Neural progenitor cell (in vitro differentiated cells): ENCODE measurements at regions not wholly inside any gene's neighbourhood (a gene's known extent, or its start where the extent isn't known, plus 50 kb on each side); places are given as distances from the start of the nearest gene placed in this dataset.

ENCODE experiments used
- DNase-seq: peaks from one replicate; pipeline ENCODE4 v3.0.0-alpha.2; 2016; ENCODE audit warnings: low spot score
- H2AFZ ChIP-seq: fragments of 200-600 bp; sonication (generic); replicated peaks from 2 replicates; pipeline ENCODE4 v1.6.1; 2016; ENCODE audit warnings: antibody characterized with exemption
- H3F3A ChIP-seq: fragments of 200-600 bp; sonication (generic); 2 replicates; pipeline ENCODE4 v1.6.1; 2016; ENCODE audit warnings: antibody characterized with exemption, low read depth
- H3K27ac ChIP-seq: fragments of 200-600 bp; sonication (generic); 2 replicates; pipeline ENCODE4 v1.5.1; 2016; ENCODE audit warnings: mild to moderate bottlenecking
- H3K27me3 ChIP-seq: fragments of 200-600 bp; sonication (generic); 2 replicates; pipeline ENCODE4 v1.6.1; 2016; ENCODE audit warnings: mild to moderate bottlenecking, moderate library complexity
- H3K36me3 ChIP-seq: fragments of 200-600 bp; sonication (generic); 2 replicates; pipeline ENCODE4 v1.5.1; 2016
- H3K4me1 ChIP-seq: fragments of 200-600 bp; sonication (generic); 2 replicates; pipeline ENCODE4 v1.6.1; 2016; ENCODE audit warnings: mixed run types
- H3K4me2 ChIP-seq: fragments of 200-600 bp; sonication (generic); 2 replicates; pipeline ENCODE4 v1.6.1; 2016
- H3K4me3 ChIP-seq: fragments of 200-600 bp; sonication (generic); 2 replicates; pipeline ENCODE4 v1.5.1; 2016
- H3K79me2 ChIP-seq: fragments of 200-600 bp; sonication (generic); 2 replicates; pipeline ENCODE4 v1.6.1; 2016; ENCODE audit warnings: low read depth
- H3K9ac ChIP-seq: fragments of 200-600 bp; sonication (generic); 2 replicates; pipeline ENCODE4 v1.6.1; 2016
- H3K9me3 ChIP-seq: fragments of 200-600 bp; sonication (generic); 2 replicates; pipeline ENCODE4 v1.5.1; 2016; ENCODE audit warnings: low read depth
- H4K20me1 ChIP-seq: fragments of 200-600 bp; sonication (generic); 2 replicates; pipeline ENCODE4 v1.6.1; 2016; ENCODE audit warnings: low read depth
- H3K27ac Mint-ChIP-seq: 3 replicates; pipeline ENCODE4 v1.8.0; 2021; ENCODE audit warnings: mixed read lengths
- H3K27me3 Mint-ChIP-seq: 2 replicates; pipeline ENCODE4 v1.8.0; 2022; ENCODE audit warnings: low read depth, mild to moderate bottlenecking, inconsistent platforms, moderate library complexity, mixed read lengths; ENCODE audit not compliant: insufficient read depth
- H3K36me3 Mint-ChIP-seq: 3 replicates; pipeline ENCODE4 v1.8.0; 2021; ENCODE audit warnings: mixed read lengths
- H3K4me1 Mint-ChIP-seq: 3 replicates; pipeline ENCODE4 v1.8.0; 2021; ENCODE audit warnings: mixed read lengths
- H3K4me3 Mint-ChIP-seq: 3 replicates; pipeline ENCODE4 v1.8.0; 2021; ENCODE audit warnings: mild to moderate bottlenecking, moderate library complexity, mixed read lengths
- H3K9me3 Mint-ChIP-seq: 3 replicates; pipeline ENCODE4 v1.8.0; 2020; ENCODE audit warnings: mixed read lengths
- EZH2 ChIP-seq: fragments of 200-600 bp; sonication (generic); IDR thresholded peaks from 2 replicates; pipeline ENCODE4 v1.6.1; 2017; ENCODE audit warnings: antibody characterized with exemption, mild to moderate bottlenecking, moderate library complexity
- EZH2phosphoT487 ChIP-seq: fragments of 200-600 bp; sonication (generic); IDR thresholded peaks from 2 replicates; pipeline ENCODE4 v1.6.1; 2017; ENCODE audit warnings: antibody characterized with exemption
- TF ChIP-seq, protein P1 (sequence below): fragments of 200-600 bp; sonication (generic); IDR thresholded peaks from 2 replicates; pipeline ENCODE4 v1.5.1; 2017; ENCODE audit warnings: antibody characterized with exemption, mild to moderate bottlenecking

- H3K4me2 ChIP-seq = no peak overlapping the region
- H3K36me3 ChIP-seq = no peaks in the 10 kb centered on the region
- no peak overlapping the region for H3K27ac Mint-ChIP-seq
- no peak for DNase-seq
- H2AFZ ChIP-seq = no peak overlapping the region
- no peak overlapping the region for H3K4me3 Mint-ChIP-seq
- TF ChIP-seq EZH2 (no peak), EZH2phosphoT487 (no peak)
- TF ChIP-seq, protein P1, sequence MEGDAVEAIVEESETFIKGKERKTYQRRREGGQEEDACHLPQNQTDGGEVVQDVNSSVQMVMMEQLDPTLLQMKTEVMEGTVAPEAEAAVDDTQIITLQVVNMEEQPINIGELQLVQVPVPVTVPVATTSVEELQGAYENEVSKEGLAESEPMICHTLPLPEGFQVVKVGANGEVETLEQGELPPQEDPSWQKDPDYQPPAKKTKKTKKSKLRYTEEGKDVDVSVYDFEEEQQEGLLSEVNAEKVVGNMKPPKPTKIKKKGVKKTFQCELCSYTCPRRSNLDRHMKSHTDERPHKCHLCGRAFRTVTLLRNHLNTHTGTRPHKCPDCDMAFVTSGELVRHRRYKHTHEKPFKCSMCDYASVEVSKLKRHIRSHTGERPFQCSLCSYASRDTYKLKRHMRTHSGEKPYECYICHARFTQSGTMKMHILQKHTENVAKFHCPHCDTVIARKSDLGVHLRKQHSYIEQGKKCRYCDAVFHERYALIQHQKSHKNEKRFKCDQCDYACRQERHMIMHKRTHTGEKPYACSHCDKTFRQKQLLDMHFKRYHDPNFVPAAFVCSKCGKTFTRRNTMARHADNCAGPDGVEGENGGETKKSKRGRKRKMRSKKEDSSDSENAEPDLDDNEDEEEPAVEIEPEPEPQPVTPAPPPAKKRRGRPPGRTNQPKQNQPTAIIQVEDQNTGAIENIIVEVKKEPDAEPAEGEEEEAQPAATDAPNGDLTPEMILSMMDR = no peak
- no peaks in the 10 kb centered on the region for H3K36me3 Mint-ChIP-seq
- peaks cover 4% of the 10 kb centered on the region for H3K27me3 Mint-ChIP-seq
- H3K9ac ChIP-seq = no peak overlapping the region
- H3F3A ChIP-seq = no peaks in the 10 kb centered on the region
- no peaks in the 10 kb centered on the region for H3K27me3 ChIP-seq
- no peak overlapping the region for H3K4me3 ChIP-seq
- no peaks in the 10 kb centered on the region for H4K20me1 ChIP-seq
- no peak overlapping the region for H3K27ac ChIP-seq
- H3K79me2 ChIP-seq = no peaks in the 10 kb centered on the region
- H3K4me1 ChIP-seq = peaks cover 10% of the 10 kb centered on the region
- H3K4me1 Mint-ChIP-seq = peaks cover 4% of the 10 kb centered on the region
- no peaks in the 10 kb centered on the region for H3K9me3 Mint-ChIP-seq
- H3K9me3 ChIP-seq = no peaks in the 10 kb centered on the region
These were observed 261.8 kb downstream of the GAS1 start for GRCh38 chr9:86685556-86685955.

GRCh38 chr9:86684148-86684547 lies 263.2 kb downstream of the GAS1 start:
- TF ChIP-seq, protein P1 = no peak
- TF ChIP-seq EZH2phosphoT487 (no peak), EZH2 (no peak)
- Mint-ChIP-seq H3K4me3 (no peak overlapping the region), H3K36me3 (no peaks in the 10 kb centered on the region), H3K4me1 (peaks cover 4% of the 10 kb centered on the region), H3K27ac (no peak overlapping the region), H3K9me3 (no peaks in the 10 kb centered on the region), H3K27me3 (peaks cover 4% of the 10 kb centered on the region)
- DNase-seq = no peak
- no peak overlapping the region for H3K4me3 ChIP-seq
- no peaks in the 10 kb centered on the region for H4K20me1 ChIP-seq
- no peak overlapping the region for H2AFZ ChIP-seq
- H3K4me2 ChIP-seq = no peak overlapping the region
- no peak overlapping the region for H3K27ac ChIP-seq
- no peak overlapping the region for H3K9ac ChIP-seq
- no peaks in the 10 kb centered on the region for H3K36me3 ChIP-seq
- H3F3A ChIP-seq = no peaks in the 10 kb centered on the region
- H3K4me1 ChIP-seq = peaks cover 7% of the 10 kb centered on the region
- no peaks in the 10 kb centered on the region for H3K79me2 ChIP-seq
- no peaks in the 10 kb centered on the region for H3K9me3 ChIP-seq
- no peaks in the 10 kb centered on the region for H3K27me3 ChIP-seq

DNA sequence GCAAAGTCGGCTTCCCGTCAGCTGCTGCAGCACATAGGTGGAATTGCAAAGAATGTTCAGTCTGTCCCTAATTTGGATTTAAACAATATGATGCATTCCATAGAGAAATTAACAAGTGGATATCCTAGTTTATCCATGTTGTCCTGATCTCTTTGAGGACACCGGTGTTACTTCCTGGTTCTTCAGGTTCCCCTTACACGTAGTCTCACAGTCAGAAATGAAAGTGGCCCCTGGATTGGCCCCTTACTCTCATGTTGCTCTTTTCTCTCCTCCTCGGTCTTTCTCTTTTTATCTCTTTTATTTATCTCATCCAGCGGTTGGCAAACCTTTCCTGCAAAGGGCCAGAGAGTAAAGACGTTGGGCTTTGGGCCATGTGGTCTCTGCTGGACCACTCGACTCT lies 265.1 kb downstream of the GAS1 start:
- Histone ChIP-seq H3K27me3 (no peaks in the 10 kb centered on the region), H3K4me1 (peaks cover 7% of the 10 kb centered on the region), H3K9me3 (no peaks in the 10 kb centered on the region), H3K79me2 (no peaks in the 10 kb centered on the region), H3K4me2 (no peak overlapping the region), H3F3A (no peaks in the 10 kb centered on the region), H3K9ac (no peak overlapping the region), H3K4me3 (no peak overlapping the region), H3K27ac (no peak overlapping the region), H3K36me3 (no peaks in the 10 kb centered on the region), H4K20me1 (no peaks in the 10 kb centered on the region), H2AFZ (no peak overlapping the region)
- no peaks in the 10 kb centered on the region for H3K36me3 Mint-ChIP-seq
- DNase-seq = no peak
- TF ChIP-seq, protein P1 = no peak
- no peak for TF ChIP-seq EZH2
- TF ChIP-seq EZH2phosphoT487 = no peak
- no peak overlapping the region for H3K27ac Mint-ChIP-seq
- peaks cover 4% of the 10 kb centered on the region for H3K4me1 Mint-ChIP-seq
- no peak overlapping the region for H3K4me3 Mint-ChIP-seq
- H3K27me3 Mint-ChIP-seq = no peaks in the 10 kb centered on the region
- H3K9me3 Mint-ChIP-seq = no peaks in the 10 kb centered on the region

DNA sequence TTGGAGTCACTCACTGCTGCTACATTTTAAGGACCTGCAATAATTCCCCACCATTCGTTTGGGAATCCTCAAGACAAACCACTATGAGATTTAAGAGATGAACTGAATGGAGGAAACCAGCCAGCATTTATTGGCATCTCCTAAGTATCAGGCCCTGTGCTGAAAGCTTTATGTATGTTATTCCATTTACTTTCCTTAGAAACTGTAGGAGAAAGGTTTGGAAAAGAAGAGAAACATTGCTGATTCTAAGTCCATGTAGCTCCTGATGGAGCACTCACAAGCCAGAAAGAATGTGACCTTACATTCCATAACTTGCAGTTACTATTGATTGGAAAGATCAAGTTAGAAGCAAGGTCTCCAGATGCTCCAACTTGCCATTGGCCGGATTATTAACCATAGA lies 267.4 kb downstream of the GAS1 start:
- Histone ChIP-seq H3K4me1 (peaks cover 21% of the 10 kb centered on the region), H3K36me3 (no peaks in the 10 kb centered on the region), H3K4me3 (no peak overlapping the region), H3K79me2 (no peaks in the 10 kb centered on the region), H3K27me3 (no peaks in the 10 kb centered on the region), H3K27ac (no peak overlapping the region), H3F3A (peaks cover 12% of the 10 kb centered on the region), H4K20me1 (no peaks in the 10 kb centered on the region), H3K4me2 (no peak overlapping the region), H3K9ac (no peak overlapping the region), H3K9me3 (no peaks in the 10 kb centered on the region), H2AFZ (no peak overlapping the region)
- Mint-ChIP-seq H3K27me3 (no peaks in the 10 kb centered on the region), H3K4me3 (no peak overlapping the region), H3K4me1 (peaks cover 26% of the 10 kb centered on the region), H3K36me3 (no peaks in the 10 kb centered on the region), H3K27ac (no peak overlapping the region), H3K9me3 (no peaks in the 10 kb centered on the region)
- DNase-seq = no peak
- TF ChIP-seq, protein P1 = no peak
